GM10266 (cell line): ENCODE measurements at regions not wholly inside any gene's neighbourhood (a gene's known extent, or its start where the extent isn't known, plus 50 kb on each side); places are given as distances from the start of the nearest gene placed in this dataset.
"Not testable (repeated sequence)": the region's sequence is repeated elsewhere in the genome, so short reads cannot be mapped to it uniquely, and the experiment has no call there.

Source experiments
- DNase-seq: peaks from one replicate; pipeline ENCODE4 v3.0.0; 2012; ENCODE audit errors: extremely low spot score
- TF ChIP-seq, protein P1 (sequence below): IDR thresholded peaks from 2 replicates; pipeline ENCODE4 v1.5.1; 2012; ENCODE audit warnings: mild to moderate bottlenecking, low read depth; ENCODE audit not compliant: control insufficient read depth, insufficient read depth; ENCODE audit errors: missing control alignments

DNA sequence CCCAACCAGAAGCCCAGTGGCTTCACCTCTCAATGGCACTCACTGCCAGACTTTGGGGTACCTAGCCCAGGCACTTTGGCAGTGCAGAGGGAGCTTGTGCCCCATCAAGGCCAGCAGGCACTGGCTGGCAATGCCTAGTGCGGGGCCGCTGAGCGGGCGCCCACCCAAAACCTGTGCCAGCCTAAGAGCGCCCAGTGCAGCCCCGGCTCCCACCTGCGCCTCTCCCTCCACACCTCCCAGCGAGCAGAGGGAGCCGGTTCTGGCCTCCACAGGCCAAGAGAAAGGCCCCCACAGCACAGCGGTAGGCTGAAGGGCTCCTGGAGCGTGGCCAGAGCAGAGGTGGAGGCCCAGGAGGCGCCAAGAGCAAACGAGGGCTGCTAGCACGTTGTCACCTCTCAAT, 930.8 kb downstream of the IPMK start:
- TF ChIP-seq, protein P1, sequence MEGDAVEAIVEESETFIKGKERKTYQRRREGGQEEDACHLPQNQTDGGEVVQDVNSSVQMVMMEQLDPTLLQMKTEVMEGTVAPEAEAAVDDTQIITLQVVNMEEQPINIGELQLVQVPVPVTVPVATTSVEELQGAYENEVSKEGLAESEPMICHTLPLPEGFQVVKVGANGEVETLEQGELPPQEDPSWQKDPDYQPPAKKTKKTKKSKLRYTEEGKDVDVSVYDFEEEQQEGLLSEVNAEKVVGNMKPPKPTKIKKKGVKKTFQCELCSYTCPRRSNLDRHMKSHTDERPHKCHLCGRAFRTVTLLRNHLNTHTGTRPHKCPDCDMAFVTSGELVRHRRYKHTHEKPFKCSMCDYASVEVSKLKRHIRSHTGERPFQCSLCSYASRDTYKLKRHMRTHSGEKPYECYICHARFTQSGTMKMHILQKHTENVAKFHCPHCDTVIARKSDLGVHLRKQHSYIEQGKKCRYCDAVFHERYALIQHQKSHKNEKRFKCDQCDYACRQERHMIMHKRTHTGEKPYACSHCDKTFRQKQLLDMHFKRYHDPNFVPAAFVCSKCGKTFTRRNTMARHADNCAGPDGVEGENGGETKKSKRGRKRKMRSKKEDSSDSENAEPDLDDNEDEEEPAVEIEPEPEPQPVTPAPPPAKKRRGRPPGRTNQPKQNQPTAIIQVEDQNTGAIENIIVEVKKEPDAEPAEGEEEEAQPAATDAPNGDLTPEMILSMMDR, result no peak
- no peak for DNase-seq

GRCh38 chr10:57336341-57336740, 931.4 kb downstream of the IPMK start:
- TF ChIP-seq, protein P1, result no peak
- no peak for DNase-seq

DNA sequence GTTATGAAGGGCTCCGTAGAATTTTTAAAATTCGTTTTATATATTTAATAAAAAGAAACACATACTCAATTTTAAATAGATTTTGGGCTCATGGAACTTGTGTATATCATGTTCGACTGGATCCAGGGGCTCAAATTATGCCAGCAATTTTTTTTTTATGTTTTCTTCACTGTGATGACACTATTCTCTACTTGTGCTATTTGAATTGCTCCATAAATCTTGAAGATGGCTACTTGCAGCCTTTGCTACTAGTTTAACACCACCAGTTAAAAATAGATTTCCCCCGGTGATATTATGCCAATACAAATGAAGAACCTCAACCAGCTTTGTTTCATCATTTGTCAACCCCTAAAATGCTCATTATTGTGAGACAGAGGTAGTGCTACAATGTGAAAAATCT, 933.2 kb downstream of the IPMK start:
- no peak for DNase-seq

DNA sequence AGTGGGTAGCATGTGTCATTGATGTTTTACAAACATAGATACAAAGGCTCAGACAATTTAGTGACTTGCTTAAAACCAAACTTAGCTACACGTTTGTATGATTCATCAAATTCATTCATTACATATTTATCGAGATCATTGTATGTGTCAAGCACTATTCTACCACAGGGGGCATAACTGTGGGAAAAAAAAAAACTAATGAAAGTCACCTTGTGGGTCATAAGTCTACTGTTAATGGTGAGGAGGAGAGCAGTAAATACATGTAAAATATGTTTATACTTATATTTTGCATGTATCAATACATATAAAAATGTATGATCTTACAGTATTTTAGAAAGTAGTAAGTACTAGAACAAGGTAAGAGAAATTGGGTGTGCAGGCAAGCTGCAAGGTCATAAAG, 933.8 kb downstream of the IPMK start:
- TF ChIP-seq, protein P1, result no peak
- DNase-seq, result no peak

More for the DNA sequence above, 933.2 kb downstream of the IPMK start:
- TF ChIP-seq, protein P1, result no peak

GRCh38 chr10:57321400-57321854, 946.3 kb downstream of the IPMK start:
- DNase-seq, result not testable (repeated sequence)

GRCh38 chr10:57320416-57320815, 947.3 kb downstream of the IPMK start:
- no peak for DNase-seq

GRCh38 chr10:57314046-57314445, 953.0 kb upstream of the ZWINT start:
- TF ChIP-seq, protein P1, result no peak

More at GRCh38 chr10:57320416-57320815, 947.3 kb downstream of the IPMK start:
- TF ChIP-seq, protein P1, result no peak

DNA sequence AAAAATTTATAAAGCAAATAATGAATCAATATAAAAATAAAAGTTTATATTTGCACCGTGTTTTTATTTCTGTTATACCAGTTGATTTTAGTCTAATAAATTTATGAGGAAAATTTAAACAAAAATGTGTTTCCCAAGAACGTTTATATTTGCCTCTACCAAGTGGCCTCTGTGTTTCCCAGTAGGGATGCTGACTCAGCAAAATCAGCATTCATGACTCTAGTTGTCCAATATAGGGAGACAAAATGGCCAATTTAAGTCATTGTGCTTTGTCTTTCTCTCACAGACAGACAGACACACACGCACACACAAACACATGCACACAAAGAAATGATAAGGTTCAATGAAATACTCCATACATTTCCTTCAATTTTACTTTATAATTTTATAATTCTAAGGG, 942.5 kb upstream of the ZWINT start:
- TF ChIP-seq, protein P1, result no peak
- DNase-seq, result no peak

More at GRCh38 chr10:57314046-57314445, 953.0 kb upstream of the ZWINT start:
- DNase-seq, result no peak
